Activated naive CD4-positive, alpha-beta T cell treated with anti-CD3 and anti-CD28 coated beads, Interleukin-2, amount 50 U/mL, for 72 hours (primary cell): ENCODE measurements at regions not wholly inside any gene's neighbourhood (a gene's known extent, or its start where the extent isn't known, plus 50 kb on each side); places are given as distances from the start of the nearest gene placed in this dataset.
A peak's percentile ranks its signal among the peaks of the same experiment; 100 is the strongest.
"Not testable (repeated sequence)": the region's sequence is repeated elsewhere in the genome, so short reads cannot be mapped to it uniquely, and the experiment has no call there.

ENCODE experiments used
- ATAC-seq, 2 donors: fragments of 150-1000 bp; cut with Tn5 transposase; 2 replicates each; pipeline ENCODE4 v1.10.0; 2021; ENCODE audit warnings: mild to moderate bottlenecking in 2 of 2, moderate library complexity in 2 of 2
- DNase-seq, 2 donors: peaks; one replicate each; pipeline ENCODE4 v3.0.0; 2021 to 2022; ENCODE audit warnings: low spot score in 2 of 2
- H3K27ac Mint-ChIP-seq, 2 donors: one replicate each; pipeline ENCODE4 v1.8.0; 2022; ENCODE audit warnings: mild to moderate bottlenecking in 2 of 2, mixed read lengths in 2 of 2
- H3K36me3 Mint-ChIP-seq, 2 donors: one replicate each; pipeline ENCODE4 v1.8.0; 2022; ENCODE audit warnings: mixed read lengths in 2 of 2
- H3K9me3 Mint-ChIP-seq, 2 donors: one replicate each; pipeline ENCODE4 v1.8.0; 2022; ENCODE audit warnings: mixed read lengths in 2 of 2

DNA sequence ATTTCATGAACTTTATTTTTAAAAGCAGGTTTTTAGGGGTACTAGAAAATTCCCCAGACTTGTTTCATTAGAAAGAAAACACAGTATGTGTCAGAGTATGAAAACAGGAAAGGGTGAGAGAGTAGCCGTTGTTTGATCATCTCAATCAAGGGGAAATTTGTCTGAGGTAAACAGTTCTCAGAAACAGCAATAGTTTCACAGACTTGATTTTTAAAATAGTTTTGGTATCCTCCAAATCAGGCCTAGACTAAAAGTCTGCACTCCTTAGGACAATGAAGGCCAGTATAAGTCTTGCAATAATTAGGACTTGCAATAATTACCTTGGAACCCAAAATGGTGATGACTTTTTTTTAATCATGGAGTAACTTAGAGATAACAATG lies 176.6 kb upstream of the TAB2 start:
- H3K36me3 Mint-ChIP-seq, result peaks cover 3 to 38% of the 10 kb centered on the region in 2 donors
- H3K9me3 Mint-ChIP-seq, result peaks cover 0 to 17% of the 10 kb centered on the region in 2 donors
- H3K27ac Mint-ChIP-seq, result peak overlapping the region; percentile 98 to 99
- peak; percentile 57 to 79 for ATAC-seq
- DNase-seq, result no peak

DNA sequence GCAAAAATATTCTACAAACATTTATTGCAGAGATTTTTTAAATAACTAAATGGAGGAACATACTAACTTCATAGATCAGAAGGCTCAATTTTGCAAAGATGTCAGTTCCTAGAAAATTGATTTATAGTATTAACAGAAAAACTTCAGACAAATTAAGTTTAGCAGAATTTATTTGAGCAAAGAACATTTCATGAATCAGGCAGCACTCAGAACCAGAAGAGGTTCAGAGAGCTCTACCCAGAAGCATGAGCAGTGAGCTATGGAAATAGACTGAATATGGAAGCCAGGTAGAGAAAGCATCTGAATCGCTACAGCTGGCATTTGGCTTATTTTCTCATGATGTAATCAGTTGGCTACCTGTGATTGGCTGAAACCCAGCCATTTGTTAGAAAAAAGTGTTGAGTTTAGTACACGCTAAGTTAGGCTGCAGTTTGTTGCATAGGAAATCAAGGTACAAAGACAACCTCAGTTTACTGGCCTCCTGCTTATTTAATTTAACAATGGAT lies 174.5 kb upstream of the TAB2 start:
- no peak for DNase-seq
- no peak for ATAC-seq
- no peak overlapping the region for H3K27ac Mint-ChIP-seq
- peaks cover 0 to 23% of the 10 kb centered on the region in 2 donors for H3K9me3 Mint-ChIP-seq
- H3K36me3 Mint-ChIP-seq, result peaks cover 6 to 55% of the 10 kb centered on the region in 2 donors

GRCh38 chr6:149145800-149146199 lies 171.7 kb upstream of the TAB2 start:
- H3K27ac Mint-ChIP-seq, DNase-seq, ATAC-seq: not testable (repeated sequence)
- Mint-ChIP-seq H3K9me3 (peaks cover 9 to 29% of the 10 kb centered on the region in 2 donors), H3K36me3 (peaks cover 23 to 70% of the 10 kb centered on the region in 2 donors)

DNA sequence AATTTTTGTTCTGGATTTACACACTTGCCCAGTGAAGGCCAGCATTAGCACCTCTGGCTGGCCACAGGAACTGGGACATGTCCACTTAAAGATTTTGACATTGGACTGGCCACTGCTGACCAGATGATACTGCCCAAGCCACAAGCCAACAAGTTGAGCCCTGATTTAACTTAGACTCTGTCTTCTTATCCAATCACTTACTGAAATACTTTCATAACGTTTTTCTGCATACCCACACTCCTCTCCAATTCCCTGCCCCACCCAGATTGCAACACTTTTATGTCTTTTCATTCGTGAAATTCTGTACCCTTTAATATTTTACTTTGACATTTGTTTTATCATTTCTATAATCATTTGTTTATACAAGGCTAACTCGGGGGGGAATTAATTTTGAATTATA lies 170.3 kb upstream of the TAB2 start:
- peak overlapping the region; percentile 74 to 86 for H3K27ac Mint-ChIP-seq
- H3K36me3 Mint-ChIP-seq, result peaks cover 29 to 69% of the 10 kb centered on the region in 2 donors
- no peak for DNase-seq
- peaks cover 16 to 35% of the 10 kb centered on the region in 2 donors for H3K9me3 Mint-ChIP-seq
- no peak for ATAC-seq

GRCh38 chr6:149147938-149148718 lies 169.4 kb upstream of the TAB2 start:
- Mint-ChIP-seq H3K27ac (peak overlapping the region; percentile 74 to 96), H3K36me3 (peaks cover 29 to 72% of the 10 kb centered on the region in 2 donors), H3K9me3 (peaks cover 16 to 34% of the 10 kb centered on the region in 2 donors)
- ATAC-seq (peak; percentile 74 to 92), DNase-seq (peak in 1 of 2 donors; percentile 21)

DNA sequence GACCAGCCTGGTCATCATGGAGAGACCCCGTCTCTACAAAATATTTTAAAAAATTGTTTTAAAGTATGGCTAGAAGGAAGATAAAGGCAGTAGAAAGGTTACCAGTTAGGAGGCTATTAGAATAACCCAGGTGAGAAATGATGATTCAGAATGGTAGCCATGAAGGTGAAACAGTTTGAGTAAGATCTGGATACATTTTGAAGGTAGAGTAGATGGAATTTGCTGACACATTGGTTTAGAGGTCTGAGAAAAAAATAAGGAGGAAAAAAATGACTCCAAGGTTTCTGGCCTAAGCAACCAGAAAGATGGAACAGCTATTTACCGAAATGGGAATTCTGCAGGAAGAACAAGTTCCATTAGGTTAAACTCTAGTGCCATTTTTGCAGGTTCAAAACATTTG lies 167.9 kb upstream of the TAB2 start:
- Mint-ChIP-seq H3K27ac (peak overlapping the region in 1 of 2 donors; percentile 96), H3K9me3 (peaks cover 16 to 28% of the 10 kb centered on the region in 2 donors), H3K36me3 (peaks cover 29 to 78% of the 10 kb centered on the region in 2 donors)
- ATAC-seq (peak in 1 of 2 donors; percentile 46), DNase-seq (no peak)

DNA sequence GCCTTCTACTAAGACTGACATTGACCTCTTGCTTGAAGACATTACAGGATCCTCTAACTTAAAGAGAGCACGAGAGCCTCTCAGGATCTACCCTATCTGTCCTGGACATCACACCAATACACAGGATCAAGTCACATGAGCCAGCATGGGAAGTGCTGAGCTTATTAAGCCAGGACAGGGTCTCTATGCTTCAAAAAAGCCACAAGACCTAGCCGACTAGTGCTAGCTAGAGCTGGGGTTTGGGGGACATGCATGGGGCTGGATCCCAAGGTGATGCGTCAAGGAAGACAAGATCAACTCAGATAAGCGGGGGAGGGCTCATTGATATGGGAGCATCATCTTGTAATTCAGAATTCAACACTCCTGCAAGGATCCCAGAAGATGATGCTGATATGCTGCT lies 167.2 kb upstream of the TAB2 start:
- peaks cover 29 to 84% of the 10 kb centered on the region in 2 donors for H3K36me3 Mint-ChIP-seq
- DNase-seq (no peak), ATAC-seq (no peak)
- H3K9me3 Mint-ChIP-seq, result peaks cover 16 to 30% of the 10 kb centered on the region in 2 donors
- no peak overlapping the region for H3K27ac Mint-ChIP-seq

- Mint-ChIP-seq H3K36me3 (peaks cover 26 to 84% of the 10 kb centered on the region in 2 donors), H3K27ac (peak overlapping the region; percentile 0 to 7), H3K9me3 (peaks cover 16 to 31% of the 10 kb centered on the region in 2 donors)
- ATAC-seq (peak; percentile 73 to 79), DNase-seq (peak in 1 of 2 donors; percentile 46)
These were observed 166.6 kb upstream of the TAB2 start for GRCh38 chr6:149150801-149151398.

DNA sequence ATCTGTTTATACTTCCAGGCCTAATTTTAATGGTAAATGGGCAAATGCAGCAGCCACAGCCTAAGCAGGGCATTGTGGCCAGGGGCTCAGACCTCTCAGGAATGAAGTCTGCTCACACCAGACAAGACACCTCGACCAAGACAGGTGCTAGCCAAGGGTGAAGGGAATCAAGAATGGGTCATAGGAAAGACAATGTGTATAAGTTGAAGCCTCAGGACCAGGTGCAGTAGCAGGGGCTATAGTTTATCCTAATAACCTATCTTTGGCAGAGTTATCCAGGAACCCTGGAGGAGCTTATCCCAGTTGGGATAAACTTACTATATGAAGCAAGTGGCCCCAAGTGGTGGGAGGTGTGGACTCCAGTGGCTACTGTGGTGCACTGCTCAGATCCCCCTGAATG lies 165.0 kb upstream of the TAB2 start:
- ATAC-seq (no peak), DNase-seq (no peak)
- Mint-ChIP-seq H3K27ac (no peak overlapping the region), H3K9me3 (peaks cover 16 to 28% of the 10 kb centered on the region in 2 donors), H3K36me3 (peaks cover 23 to 77% of the 10 kb centered on the region in 2 donors)

DNA sequence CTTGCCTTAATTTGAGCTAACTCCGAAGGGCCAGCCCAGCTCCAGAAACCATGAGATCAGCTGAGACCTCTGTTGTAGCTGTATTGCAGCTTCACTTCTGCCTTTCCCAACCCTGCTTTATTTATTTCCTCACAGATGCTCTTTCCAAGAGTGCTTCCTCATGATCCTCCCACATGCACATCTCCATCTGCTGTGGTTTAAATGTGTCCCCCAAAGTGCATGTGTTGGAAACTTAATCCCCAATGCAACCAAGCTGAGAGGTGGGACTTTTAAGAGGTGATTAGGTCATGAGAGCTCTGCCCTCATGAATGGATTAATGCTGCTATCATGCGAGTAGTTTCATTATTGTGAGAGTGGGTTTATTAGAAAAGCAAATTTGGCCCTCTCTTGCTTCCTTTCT lies 164.4 kb upstream of the TAB2 start:
- peaks cover 16 to 31% of the 10 kb centered on the region in 2 donors for H3K9me3 Mint-ChIP-seq
- peak overlapping the region in 1 of 2 donors; percentile 70 for H3K27ac Mint-ChIP-seq
- H3K36me3 Mint-ChIP-seq, result peaks cover 23 to 83% of the 10 kb centered on the region in 2 donors
- DNase-seq (no peak), ATAC-seq (no peak)

DNA sequence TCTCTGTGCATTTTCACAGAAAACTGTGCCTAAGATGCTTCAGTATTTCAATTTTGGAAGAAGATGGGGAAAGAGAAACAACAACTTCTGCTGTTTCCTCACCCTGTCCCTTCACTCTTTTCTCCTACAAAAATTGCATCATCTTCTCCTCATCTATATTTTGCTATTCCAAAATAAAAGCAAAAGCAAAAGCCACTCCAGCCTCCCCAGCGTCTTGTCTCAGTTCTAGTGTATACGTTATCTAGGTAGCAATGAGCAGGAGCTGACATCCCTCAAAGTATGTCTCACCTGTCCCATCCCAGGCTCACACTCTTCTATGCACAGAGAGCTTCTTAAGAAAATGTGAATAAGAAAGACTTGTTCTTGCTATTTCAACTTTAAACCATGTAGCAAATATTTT lies 163.8 kb upstream of the TAB2 start:
- ATAC-seq, result no peak

DNA sequence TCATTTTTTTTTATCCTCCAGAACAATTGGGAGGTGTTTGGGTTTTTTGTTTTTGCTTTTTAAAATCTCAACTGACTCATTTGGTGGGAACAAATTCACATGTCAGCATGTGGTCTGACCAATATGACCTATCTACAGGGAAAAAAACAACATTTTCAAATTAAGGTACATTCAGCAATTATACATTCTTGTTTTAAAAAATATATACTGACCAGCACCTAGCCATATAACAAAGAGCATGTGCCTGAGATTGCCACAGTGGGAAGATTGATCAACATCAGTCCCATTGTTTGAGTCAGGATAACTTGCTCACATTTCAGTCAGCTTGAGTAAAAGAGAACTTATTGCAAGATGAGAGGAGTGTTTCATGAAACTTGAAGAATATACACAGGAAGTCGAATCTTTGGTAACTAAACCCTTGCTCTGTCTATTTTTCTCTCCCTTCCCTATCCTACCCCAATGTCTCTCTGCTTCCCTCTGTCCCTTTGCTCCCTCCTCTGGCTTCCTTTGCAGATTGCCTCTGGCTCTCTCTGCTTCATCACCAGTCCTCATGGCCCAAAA lies 163.2 kb upstream of the TAB2 start:
- Mint-ChIP-seq H3K9me3 (peaks cover 10 to 31% of the 10 kb centered on the region in 2 donors), H3K36me3 (peaks cover 16 to 84% of the 10 kb centered on the region in 2 donors), H3K27ac (peak overlapping the region; percentile 51 to 70)
- ATAC-seq (peak in 1 of 2 donors; percentile 8), DNase-seq (no peak)

More for the DNA sequence above, 163.8 kb upstream of the TAB2 start:
- Mint-ChIP-seq H3K36me3 (peaks cover 22 to 86% of the 10 kb centered on the region in 2 donors), H3K9me3 (peaks cover 16 to 34% of the 10 kb centered on the region in 2 donors), H3K27ac (peak overlapping the region in 1 of 2 donors; percentile 70)
- no peak for DNase-seq

DNA sequence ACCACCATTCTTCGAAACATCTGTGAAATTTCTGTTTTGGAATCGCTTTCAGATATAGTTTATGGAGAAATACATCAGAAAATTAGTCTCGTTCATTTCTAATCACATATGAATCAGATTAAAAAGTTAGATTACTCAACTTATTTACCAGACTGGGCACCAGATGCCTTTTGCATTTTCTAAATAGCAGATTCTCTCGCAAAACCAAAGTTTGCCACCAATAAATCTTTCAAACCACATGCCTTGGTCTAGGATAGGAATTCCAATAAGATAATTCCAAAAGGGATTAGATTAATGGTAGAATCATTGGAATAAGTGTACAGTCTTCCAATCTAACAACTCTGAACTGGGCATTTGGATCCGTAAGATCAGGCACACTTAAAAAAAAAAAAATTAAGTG lies 160.4 kb upstream of the TAB2 start:
- no peak overlapping the region for H3K27ac Mint-ChIP-seq
- no peak for DNase-seq
- H3K9me3 Mint-ChIP-seq, result peaks cover 0 to 31% of the 10 kb centered on the region in 2 donors
- no peak for ATAC-seq
- H3K36me3 Mint-ChIP-seq, result peaks cover 0 to 60% of the 10 kb centered on the region in 2 donors

GRCh38 chr6:149158076-149158475 lies 159.4 kb upstream of the TAB2 start:
- Mint-ChIP-seq H3K27ac (no peak overlapping the region), H3K9me3 (peaks cover 0 to 35% of the 10 kb centered on the region in 2 donors), H3K36me3 (peaks cover 0 to 52% of the 10 kb centered on the region in 2 donors)
- ATAC-seq (no peak), DNase-seq (no peak)

GRCh38 chr6:149160943-149161342 lies 156.6 kb upstream of the TAB2 start:
- H3K27ac Mint-ChIP-seq, result no peak overlapping the region
- DNase-seq (no peak), ATAC-seq (no peak)
- peaks cover 0 to 22% of the 10 kb centered on the region in 2 donors for H3K9me3 Mint-ChIP-seq
- peaks cover 0 to 25% of the 10 kb centered on the region in 2 donors for H3K36me3 Mint-ChIP-seq

DNA sequence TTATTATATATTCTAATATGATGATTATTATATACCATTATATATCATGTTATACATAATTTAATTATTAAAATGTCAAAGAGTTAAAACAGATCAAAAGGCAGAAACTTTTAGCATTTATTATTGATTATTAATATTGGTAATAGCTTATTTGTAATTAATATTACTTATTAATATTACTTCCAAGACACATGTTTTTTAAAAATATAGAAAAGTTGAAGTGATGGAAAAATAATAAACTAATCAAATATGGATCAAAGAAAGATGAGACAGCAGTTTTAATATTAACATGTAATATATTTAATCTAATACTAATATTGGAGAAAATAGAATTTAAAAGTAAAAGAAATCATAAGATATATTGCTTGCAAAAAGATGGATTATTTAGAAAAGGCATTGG lies 154.6 kb upstream of the TAB2 start:
- DNase-seq, result no peak
- H3K9me3 Mint-ChIP-seq, result peaks cover 0 to 17% of the 10 kb centered on the region in 2 donors
- ATAC-seq, result no peak
- peaks cover 0 to 12% of the 10 kb centered on the region in 2 donors for H3K36me3 Mint-ChIP-seq
- H3K27ac Mint-ChIP-seq, result no peak overlapping the region
